GM19351 (cell line): ENCODE measurements at regions not wholly inside any gene's neighbourhood (a gene's known extent, or its start where the extent isn't known, plus 50 kb on each side); places are given as distances from the start of the nearest gene placed in this dataset.

Source experiments
- ATAC-seq: cut with Tn5 transposase; IDR thresholded peaks from one replicate; pipeline ENCODE4 v1.9.1; 2021; ENCODE audit warnings: mild to moderate bottlenecking, moderate library complexity; ENCODE audit not compliant: unreplicated experiment

- ATAC-seq, result no peak
Observed at GRCh38 chrX:109841869-109842579, 109.0 kb upstream of the ACSL4 start.

DNA sequence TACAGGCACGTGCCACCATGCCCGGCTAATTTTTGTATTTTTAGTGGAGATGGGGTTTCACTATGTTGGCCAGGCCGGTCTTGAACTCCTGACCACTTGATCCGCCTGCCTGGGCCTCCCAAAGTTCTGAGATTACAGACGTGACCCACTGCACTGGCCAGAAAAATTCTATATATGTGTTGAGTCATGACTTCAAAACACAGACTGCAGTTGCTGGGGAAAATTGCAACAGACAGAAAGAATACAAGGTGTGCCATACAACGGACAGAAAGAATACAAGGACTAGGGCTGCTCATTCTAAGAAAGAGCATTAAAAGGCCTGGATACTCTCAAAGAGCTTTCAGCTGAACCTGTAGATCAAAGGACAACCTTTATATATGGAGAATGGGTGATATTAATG, 109.6 kb upstream of the ACSL4 start:
- no peak for ATAC-seq

DNA sequence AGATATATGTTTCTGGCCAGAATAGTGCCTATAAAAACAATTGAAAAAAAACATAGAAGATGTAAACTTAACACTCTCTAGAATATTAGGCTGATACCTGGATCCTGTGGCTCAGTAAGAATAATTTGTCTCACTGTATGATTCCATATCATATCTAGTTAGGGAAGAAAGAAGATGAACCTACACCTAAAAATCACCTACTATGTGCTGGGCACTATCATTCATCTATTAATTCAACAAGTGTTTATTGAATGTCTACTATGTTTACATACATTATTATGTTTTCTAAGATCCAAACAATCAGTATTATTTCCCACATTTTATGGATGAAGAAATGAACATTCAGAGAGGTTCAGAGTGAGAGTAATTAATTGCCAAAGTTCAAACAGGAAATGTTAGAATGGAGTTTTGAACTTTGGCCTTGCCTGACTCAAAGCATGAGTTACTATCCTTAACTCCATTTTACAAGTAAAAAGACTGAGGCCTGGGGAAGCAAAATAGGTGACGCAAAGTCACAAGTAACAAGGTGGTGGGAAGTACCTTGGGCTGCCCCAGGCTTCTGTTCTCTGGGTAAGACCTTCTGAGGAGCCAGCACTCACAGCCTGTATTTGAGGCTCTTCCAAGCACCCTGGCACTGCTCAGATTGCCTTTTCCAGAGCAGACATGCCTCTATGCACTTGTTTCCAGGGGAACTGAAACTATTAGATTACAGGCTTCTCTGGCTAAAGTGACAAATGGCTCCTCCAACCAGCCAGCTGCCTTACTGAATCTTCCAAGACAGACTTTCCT, 111.1 kb upstream of the ACSL4 start:
- ATAC-seq, result peak; percentile 27

DNA sequence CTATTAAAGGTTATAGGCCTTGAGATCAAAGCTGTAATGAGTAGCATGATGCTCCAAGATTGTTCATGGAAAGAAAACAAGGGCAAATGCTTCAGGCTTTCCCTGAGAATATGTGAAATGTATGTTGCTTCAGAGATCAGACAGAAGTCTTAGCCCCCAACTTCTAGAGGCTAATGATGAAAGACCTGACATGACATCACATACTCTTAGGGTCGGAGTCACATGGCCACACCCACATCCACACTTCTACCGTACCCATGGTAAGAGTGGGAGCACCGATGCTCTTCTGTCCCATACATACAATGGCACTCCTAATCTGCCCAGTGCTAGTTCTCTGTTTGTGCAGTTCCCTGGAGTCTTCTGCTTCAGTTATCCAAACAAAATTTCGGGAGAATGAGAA, 111.9 kb upstream of the ACSL4 start:
- no peak for ATAC-seq

DNA sequence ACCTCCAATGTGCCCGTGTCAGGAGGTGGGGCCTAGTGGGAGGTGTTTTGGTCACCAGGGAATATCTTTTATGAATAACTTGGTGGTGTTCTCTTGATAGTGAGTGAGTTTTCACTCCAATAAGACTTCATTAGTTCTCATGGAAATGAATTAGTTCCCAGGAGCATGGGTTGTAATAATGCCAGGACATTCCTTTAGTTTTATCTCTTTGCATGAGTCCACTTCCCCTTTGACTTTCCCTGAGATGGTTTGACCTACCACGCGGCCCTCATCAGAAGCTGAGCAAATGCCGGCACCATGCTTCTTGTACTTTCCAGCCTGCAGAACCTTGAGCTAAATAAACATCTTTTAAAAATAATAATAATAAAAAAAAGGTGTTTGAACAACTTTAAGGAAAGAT, 112.9 kb upstream of the ACSL4 start:
- ATAC-seq, result no peak

GRCh38 chrX:109847257-109848187, 114.5 kb upstream of the ACSL4 start:
- ATAC-seq, result no peak

- peak; percentile 79 for ATAC-seq
Observed at GRCh38 chrX:109848461-109849050, 115.5 kb upstream of the ACSL4 start.

DNA sequence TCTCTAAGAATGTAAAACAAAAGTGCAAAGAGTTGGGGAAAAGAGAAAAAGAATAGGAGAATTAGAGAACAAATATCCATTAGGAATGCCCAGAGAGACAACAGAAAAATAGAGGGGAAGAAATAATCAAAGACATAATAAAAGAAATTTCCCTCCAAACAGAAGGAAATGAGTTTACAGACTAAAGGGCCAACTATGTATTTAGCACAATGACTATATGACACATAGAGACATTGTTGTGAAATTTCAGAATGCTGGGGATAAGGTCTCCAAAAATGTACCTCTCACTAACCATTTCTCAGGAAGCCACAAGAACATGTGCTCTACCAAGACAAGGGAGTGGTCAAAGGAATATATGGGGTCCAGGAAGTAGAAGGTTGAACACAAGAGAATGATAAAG, 121.0 kb upstream of the ACSL4 start:
- no peak for ATAC-seq

- peak; percentile 66 for ATAC-seq
Observed at GRCh38 chrX:109855501-109855900, 122.4 kb upstream of the ACSL4 start.

- ATAC-seq, result no peak
Observed at GRCh38 chrX:109856974-109857373, 123.9 kb upstream of the ACSL4 start.

DNA sequence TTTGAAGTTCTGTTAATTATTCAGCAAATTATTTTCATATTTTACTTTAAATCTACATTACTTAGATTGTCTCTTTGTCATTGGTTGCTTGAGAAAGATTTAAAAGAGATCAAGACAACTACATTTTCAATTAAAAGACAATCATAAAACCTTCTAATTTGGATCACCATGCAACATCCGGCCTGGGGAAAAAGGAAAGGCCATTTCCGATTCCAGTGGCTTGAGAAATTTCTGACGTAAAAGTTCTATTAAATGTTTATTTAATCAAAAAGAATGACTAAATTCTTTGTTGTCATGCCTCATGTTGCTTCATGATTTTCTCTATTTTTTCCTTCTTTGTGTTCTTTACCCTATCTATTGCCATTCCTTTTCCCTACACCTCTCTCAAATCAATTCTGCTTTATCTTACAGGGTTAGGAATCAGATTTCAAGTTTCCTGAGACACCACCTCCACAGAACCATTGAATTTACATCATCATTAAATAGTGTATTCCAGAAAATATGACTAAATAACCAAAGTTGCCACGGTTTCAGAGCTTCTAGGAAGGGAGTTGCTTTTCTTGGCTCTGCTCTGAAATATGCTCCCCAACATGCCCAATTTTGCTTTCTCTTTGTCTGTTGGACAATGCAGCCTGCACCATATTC, 124.6 kb upstream of the ACSL4 start:
- ATAC-seq, result no peak

GRCh38 chrX:109858602-109859341, 125.7 kb upstream of the ACSL4 start:
- ATAC-seq, result no peak

GRCh38 chrX:109859651-109860050, 126.6 kb upstream of the ACSL4 start:
- no peak for ATAC-seq

DNA sequence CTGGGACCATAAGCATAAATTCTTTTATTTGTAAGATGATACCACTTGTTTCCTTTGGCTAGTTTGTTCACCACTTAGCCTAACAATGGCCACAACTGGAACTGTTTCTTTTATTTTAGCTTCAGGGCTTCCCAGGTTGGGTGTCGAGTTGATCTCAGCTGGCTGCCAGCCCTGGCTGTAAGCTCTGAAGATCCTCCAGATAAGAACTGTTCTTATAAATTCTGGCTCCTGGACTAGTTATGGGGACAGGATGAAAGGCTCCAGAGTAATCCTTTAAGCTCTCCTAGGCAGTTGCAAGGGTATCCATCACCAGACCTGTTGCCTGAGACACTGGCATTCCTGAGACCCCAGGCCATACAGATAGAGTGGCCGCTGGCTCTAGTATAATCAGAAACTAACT, 129.4 kb upstream of the ACSL4 start:
- ATAC-seq, result no peak

GRCh38 chrX:109863811-109864210, 130.8 kb upstream of the ACSL4 start:
- ATAC-seq, result no peak

- no peak for ATAC-seq
Observed at GRCh38 chrX:109871121-109871888, 131.6 kb upstream of the TMEM164 start.

DNA sequence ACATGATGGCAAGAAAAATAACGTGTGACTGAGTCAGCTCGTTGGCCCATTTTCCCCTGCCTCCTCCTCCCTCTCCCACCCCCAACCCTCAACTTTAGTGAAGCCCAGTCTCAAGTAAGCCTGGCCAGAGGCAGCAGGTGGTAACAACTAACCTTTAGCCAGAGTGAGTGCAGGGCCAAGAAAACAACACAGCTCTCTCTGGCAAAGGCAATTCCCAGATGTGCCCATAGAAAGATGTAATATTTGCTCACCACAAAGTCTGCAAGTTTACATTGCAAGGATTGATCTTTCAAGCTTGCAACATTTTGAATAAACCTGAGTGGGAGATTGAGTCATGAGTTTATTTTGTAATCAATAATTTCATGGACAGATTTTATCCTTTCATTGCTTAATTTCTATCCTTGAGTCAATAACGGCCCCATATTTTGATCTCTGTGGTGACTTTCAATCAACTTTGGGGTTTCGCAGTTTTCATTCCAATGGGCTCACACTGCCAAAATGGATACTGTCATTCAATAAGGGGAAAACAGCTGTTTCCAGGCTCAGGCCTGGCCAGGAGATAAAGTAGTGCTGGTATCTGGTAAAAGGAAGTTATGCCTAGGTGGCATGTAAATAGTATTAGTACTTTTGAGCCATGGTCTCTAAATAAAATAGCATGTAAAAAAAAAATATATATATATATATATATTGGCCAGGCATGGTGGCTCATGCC, 130.7 kb upstream of the TMEM164 start:
- no peak for ATAC-seq

- no peak for ATAC-seq
Observed at GRCh38 chrX:109873574-109873973, 129.3 kb upstream of the TMEM164 start.
